Stromal cell of bone marrow (primary cell): ENCODE measurements at regions not wholly inside any gene's neighbourhood (a gene's known extent, or its start where the extent isn't known, plus 50 kb on each side); places are given as distances from the start of the nearest gene placed in this dataset.
"Not testable (repeated sequence)": the region's sequence is repeated elsewhere in the genome, so short reads cannot be mapped to it uniquely, and the experiment has no call there.

ENCODE experiments used
- DNase-seq: peaks from one replicate; pipeline ENCODE4 v3.0.0-alpha.2; 2012; ENCODE audit warnings: low read depth

GRCh38 chr20:55937283-55937682 is 68.0 kb downstream of the CBLN4 start:
- no peak for DNase-seq

- DNase-seq = no peak
Measured at GRCh38 chr20:55936209-55936595, 69.1 kb downstream of the CBLN4 start.

- no peak for DNase-seq
Measured at GRCh38 chr20:55935448-55936208, 69.7 kb downstream of the CBLN4 start.

- no peak for DNase-seq
Measured at GRCh38 chr20:55934146-55934545, 71.2 kb downstream of the CBLN4 start.

GRCh38 chr20:55930876-55931275 is 74.4 kb downstream of the CBLN4 start:
- not testable (repeated sequence) for DNase-seq

GRCh38 chr20:55928266-55928665 is 77.1 kb downstream of the CBLN4 start:
- no peak for DNase-seq

GRCh38 chr20:55919956-55920355 is 85.4 kb downstream of the CBLN4 start:
- DNase-seq = no peak

- DNase-seq = no peak
Measured at GRCh38 chr20:55919319-55919718, 86.0 kb downstream of the CBLN4 start.

GRCh38 chr20:55918471-55918870 is 86.8 kb downstream of the CBLN4 start:
- no peak for DNase-seq

GRCh38 chr20:55893031-55893430 is 112.3 kb downstream of the CBLN4 start:
- DNase-seq = no peak

- no peak for DNase-seq
Measured at GRCh38 chr20:55888685-55889084, 116.6 kb downstream of the CBLN4 start.

GRCh38 chr20:55882910-55883309 is 122.4 kb downstream of the CBLN4 start:
- DNase-seq = no peak

- no peak for DNase-seq
Measured at GRCh38 chr20:55882286-55882685, 123.0 kb downstream of the CBLN4 start.

- DNase-seq = no peak
Measured at GRCh38 chr20:55881204-55881603, 124.1 kb downstream of the CBLN4 start.

- DNase-seq = no peak
Measured at GRCh38 chr20:55880361-55880760, 125.0 kb downstream of the CBLN4 start.

GRCh38 chr20:55855052-55855451 is 150.3 kb downstream of the CBLN4 start:
- no peak for DNase-seq

- no peak for DNase-seq
Measured at GRCh38 chr20:55830121-55830827, 175.0 kb downstream of the CBLN4 start.

- no peak for DNase-seq
Measured at GRCh38 chr20:55805138-55805537, 200.2 kb downstream of the CBLN4 start.

- DNase-seq = no peak
Measured at GRCh38 chr20:55800552-55801245, 204.6 kb downstream of the CBLN4 start.

GRCh38 chr20:55793986-55794385 is 211.3 kb downstream of the CBLN4 start:
- no peak for DNase-seq

GRCh38 chr20:55792049-55792448 is 213.3 kb downstream of the CBLN4 start:
- no peak for DNase-seq

- no peak for DNase-seq
Measured at GRCh38 chr20:55790178-55790577, 215.1 kb downstream of the CBLN4 start.

- no peak for DNase-seq
Measured at GRCh38 chr20:55784036-55784435, 221.3 kb downstream of the CBLN4 start.
